HEK293 (cell line): ENCODE measurements at regions not wholly inside any gene's neighbourhood (a gene's known extent, or its start where the extent isn't known, plus 50 kb on each side); places are given as distances from the start of the nearest gene placed in this dataset.

Experiments
- CTCF ChIA-PET: fragments of 350-600 bp; formaldehyde crosslinking; extraction: SDS; loops from one replicate; lab custom pipeline; 2021; ENCODE audit warnings: antibody characterized with exemption; lab: Yijun Ruan, JAX
- POLR2A ChIA-PET: fragments of 300-600 bp; formaldehyde crosslinking; extraction: SDS; loops from one replicate; lab custom pipeline; 2020; ENCODE audit warnings: antibody characterized with exemption, inconsistent platforms; lab: Yijun Ruan, JAX
- H3K27ac ChIP-seq: fragments of 200-500 bp; sonication (Bioruptor generic); 2 replicates; pipeline ENCODE4 v1.5.1; 2014; ENCODE audit warnings: low read depth, low read length, control low read depth, inconsistent platforms; ENCODE audit errors: extremely low read depth
- H3K36me3 ChIP-seq, 2 experiments: fragments of 200-500 bp in 1 of 2; sonication (Bioruptor generic) in 1 of 2; 1 replicate in 1 of 2; 2 replicates in 1 of 2; pipeline ENCODE4 v1.5.1; 2014 to 2017; ENCODE audit warnings: inconsistent platforms in 2 of 2, low read length in 2 of 2; ENCODE audit not compliant: control insufficient read depth in 2 of 2, insufficient read depth in 1 of 2
- H3K4me1 ChIP-seq: fragments of 200-500 bp; sonication (Bioruptor generic); 2 replicates; pipeline ENCODE4 v1.5.1; 2014; ENCODE audit warnings: mild to moderate bottlenecking, low read length, inconsistent platforms; ENCODE audit not compliant: control insufficient read depth, insufficient read depth
- H3K4me3 ChIP-seq: 2 replicates; pipeline ENCODE4 v1.5.1; 2011; ENCODE audit warnings: low read depth, mild to moderate bottlenecking, control low read depth, low read length, moderate library complexity
- H3K9me3 ChIP-seq: fragments of 200-500 bp; sonication (Bioruptor generic); 2 replicates; pipeline ENCODE4 v1.5.1; 2014; ENCODE audit warnings: low read depth, low read length, inconsistent platforms; ENCODE audit not compliant: control insufficient read depth, insufficient read depth
- FEZF1 ChIP-seq: fragments of 450-650 bp; formaldehyde crosslinking; IDR thresholded peaks from 2 replicates; pipeline ENCODE4 v1.5.1; 2016; ENCODE audit warnings: missing biosample characterization, missing genetic modification characterization
- GFI1B ChIP-seq: fragments of 450-650 bp; formaldehyde crosslinking; IDR thresholded peaks from 2 replicates; pipeline ENCODE4 v1.5.1; 2016; ENCODE audit warnings: missing biosample characterization, missing genetic modification characterization
- HOXC10 ChIP-seq: sonication (generic); formaldehyde crosslinking; IDR thresholded peaks from 2 replicates; pipeline ENCODE4 v1.8.1; 2023; ENCODE audit warnings: mild to moderate bottlenecking, missing genetic modification reagents
- HOXD13 ChIP-seq: sonication (generic); formaldehyde crosslinking; IDR thresholded peaks from 2 replicates; pipeline ENCODE4 v1.8.0; 2022; ENCODE audit warnings: missing genetic modification reagents, borderline replicate concordance
- KLF16 ChIP-seq: fragments of 450-650 bp; formaldehyde crosslinking; IDR thresholded peaks from 2 replicates; pipeline ENCODE4 v1.5.1; 2017; ENCODE audit warnings: missing biosample characterization, missing genetic modification characterization
- OSR2 ChIP-seq: fragments of 450-650 bp; formaldehyde crosslinking; IDR thresholded peaks from 2 replicates; pipeline ENCODE4 v1.5.1; 2016; ENCODE audit warnings: missing biosample characterization, missing genetic modification characterization
- SP2 ChIP-seq: fragments of 450-650 bp; formaldehyde crosslinking; IDR thresholded peaks from 2 replicates; pipeline ENCODE4 v1.5.1; 2016; ENCODE audit warnings: missing biosample characterization, missing genetic modification characterization
- ZBTB1 ChIP-seq: fragments of 450-650 bp; formaldehyde crosslinking; IDR thresholded peaks from 2 replicates; pipeline ENCODE4 v1.5.1; 2016; ENCODE audit warnings: missing biosample characterization, missing genetic modification characterization
- ZBTB17 ChIP-seq: fragments of 450-650 bp; formaldehyde crosslinking; IDR thresholded peaks from 2 replicates; pipeline ENCODE4 v1.5.1; 2016; ENCODE audit warnings: missing biosample characterization, missing genetic modification characterization
- ZBTB20 ChIP-seq: fragments of 450-650 bp; formaldehyde crosslinking; IDR thresholded peaks from 2 replicates; pipeline ENCODE4 v1.5.1; 2016; ENCODE audit warnings: missing biosample characterization, missing genetic modification characterization
- ZBTB7A ChIP-seq: fragments of 450-650 bp; formaldehyde crosslinking; IDR thresholded peaks from 2 replicates; pipeline ENCODE4 v1.5.1; 2016; ENCODE audit warnings: low read depth, missing biosample characterization, missing genetic modification characterization
- ZFP3 ChIP-seq: fragments of 450-650 bp; formaldehyde crosslinking; IDR thresholded peaks from 2 replicates; pipeline ENCODE4 v1.5.1; 2016; ENCODE audit warnings: low read depth, missing biosample characterization, missing genetic modification characterization
- ZFP41 ChIP-seq: fragments of 450-650 bp; formaldehyde crosslinking; IDR thresholded peaks from 2 replicates; pipeline ENCODE4 v1.5.1; 2016; ENCODE audit warnings: missing biosample characterization, missing genetic modification characterization, borderline replicate concordance
- ZNF112 ChIP-seq: fragments of 450-650 bp; formaldehyde crosslinking; IDR thresholded peaks from 2 replicates; pipeline ENCODE4 v1.5.0; 2017; ENCODE audit warnings: missing biosample characterization, missing genetic modification characterization
- ZNF175 ChIP-seq: fragments of 450-650 bp; formaldehyde crosslinking; IDR thresholded peaks from 2 replicates; pipeline ENCODE4 v1.5.1; 2016; ENCODE audit warnings: missing biosample characterization, missing genetic modification characterization
- ZNF221 ChIP-seq: fragments of 450-650 bp; formaldehyde crosslinking; IDR thresholded peaks from 2 replicates; pipeline ENCODE4 v1.5.1; 2017; ENCODE audit warnings: missing biosample characterization, missing genetic modification characterization, borderline replicate concordance
- ZNF248 ChIP-seq: fragments of 450-650 bp; formaldehyde crosslinking; IDR thresholded peaks from 2 replicates; pipeline ENCODE4 v1.5.1; 2017; ENCODE audit warnings: missing biosample characterization, missing genetic modification characterization
- ZNF274 ChIP-seq, 2 experiments: fragments of 200-500 bp in 1 of 2; fragments of 450-650 bp in 1 of 2; sonication (Bioruptor generic) in 1 of 2; formaldehyde crosslinking in 1 of 2; IDR thresholded peaks; 2 replicates each; pipeline versions ENCODE4 v1.5.1 to v1.6.1; 2014 to 2016; ENCODE audit warnings: borderline replicate concordance in 1 of 2, inconsistent platforms in 1 of 2, low read length in 1 of 2, missing biosample characterization in 1 of 2, missing genetic modification characterization in 1 of 2
- ZNF366 ChIP-seq: fragments of 450-650 bp; formaldehyde crosslinking; conservative IDR thresholded peaks from 2 replicates; pipeline ENCODE4 v1.5.1; 2016; ENCODE audit warnings: missing biosample characterization, missing genetic modification characterization
- ZNF37A ChIP-seq: fragments of 450-650 bp; IDR thresholded peaks from 2 replicates; pipeline ENCODE4 v1.5.1; 2018; ENCODE audit warnings: missing biosample characterization, missing genetic modification characterization
- ZNF423 ChIP-seq: fragments of 450-650 bp; formaldehyde crosslinking; IDR thresholded peaks from 2 replicates; pipeline ENCODE4 v1.5.1; 2016; ENCODE audit warnings: missing biosample characterization, missing genetic modification characterization
- ZNF544 ChIP-seq: fragments of 450-650 bp; formaldehyde crosslinking; IDR thresholded peaks from 2 replicates; pipeline ENCODE4 v1.5.0; 2017; ENCODE audit warnings: missing biosample characterization, missing genetic modification characterization
- ZNF548 ChIP-seq: fragments of 450-650 bp; formaldehyde crosslinking; IDR thresholded peaks from 2 replicates; pipeline ENCODE4 v1.5.1; 2016; ENCODE audit warnings: missing biosample characterization, missing genetic modification characterization
- ZNF560 ChIP-seq: fragments of 450-650 bp; formaldehyde crosslinking; IDR thresholded peaks from 2 replicates; pipeline ENCODE4 v1.5.1; 2017; ENCODE audit warnings: missing biosample characterization, missing genetic modification characterization, borderline replicate concordance
- ZNF571 ChIP-seq: fragments of 450-650 bp; formaldehyde crosslinking; IDR thresholded peaks from 2 replicates; pipeline ENCODE4 v1.5.0; 2017; ENCODE audit warnings: missing biosample characterization, missing genetic modification characterization
- ZNF600 ChIP-seq: fragments of 450-650 bp; formaldehyde crosslinking; IDR thresholded peaks from 2 replicates; pipeline ENCODE4 v1.5.1; 2016; ENCODE audit warnings: missing biosample characterization, missing genetic modification characterization
- ZNF610 ChIP-seq: fragments of 450-650 bp; formaldehyde crosslinking; IDR thresholded peaks from 2 replicates; pipeline ENCODE4 v1.5.1; 2016; ENCODE audit warnings: missing biosample characterization, missing genetic modification characterization, borderline replicate concordance
- ZNF626 ChIP-seq: fragments of 450-650 bp; sonication (Bioruptor Pico); formaldehyde crosslinking; IDR thresholded peaks from 2 replicates; pipeline ENCODE4 v1.5.1; 2018; ENCODE audit warnings: missing biosample characterization, missing genetic modification characterization, inconsistent platforms
- TF ChIP-seq, protein P1 (sequence below): fragments of 450-650 bp; formaldehyde crosslinking; IDR thresholded peaks from 2 replicates; pipeline ENCODE4 v1.5.1; 2016; ENCODE audit warnings: missing biosample characterization, missing genetic modification characterization, low read depth
- TF ChIP-seq, protein P2 (sequence below): fragments of 450-650 bp; IDR thresholded peaks from 2 replicates; pipeline ENCODE4 v1.5.1; 2018; ENCODE audit warnings: missing biosample characterization, mild to moderate bottlenecking, missing genetic modification characterization
- TF ChIP-seq, protein P3 (sequence below): fragments of 450-650 bp; formaldehyde crosslinking; IDR thresholded peaks from 2 replicates; pipeline ENCODE4 v1.5.1; 2017; ENCODE audit warnings: missing biosample characterization, missing genetic modification characterization

DNA sequence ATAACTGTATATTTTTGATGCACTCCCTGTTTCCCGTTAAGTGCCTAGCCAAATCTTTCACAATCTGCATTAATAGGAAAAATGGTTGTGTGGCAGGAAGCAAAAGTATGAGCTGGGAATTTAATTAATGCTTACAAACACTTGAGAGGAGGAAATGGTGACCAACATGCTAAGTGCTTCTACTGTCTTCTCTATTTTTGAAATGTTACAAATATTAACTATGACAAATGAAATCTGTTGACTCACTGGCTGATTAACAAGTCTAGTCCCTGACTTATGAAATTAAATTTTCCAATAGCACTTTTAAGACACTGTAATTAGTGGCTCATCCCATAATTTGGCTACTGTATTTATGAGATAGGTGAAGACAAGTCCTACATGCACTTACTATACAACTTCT, 446.9 kb upstream of the DPPA4 start (continued):
- TF ChIP-seq, protein P1, sequence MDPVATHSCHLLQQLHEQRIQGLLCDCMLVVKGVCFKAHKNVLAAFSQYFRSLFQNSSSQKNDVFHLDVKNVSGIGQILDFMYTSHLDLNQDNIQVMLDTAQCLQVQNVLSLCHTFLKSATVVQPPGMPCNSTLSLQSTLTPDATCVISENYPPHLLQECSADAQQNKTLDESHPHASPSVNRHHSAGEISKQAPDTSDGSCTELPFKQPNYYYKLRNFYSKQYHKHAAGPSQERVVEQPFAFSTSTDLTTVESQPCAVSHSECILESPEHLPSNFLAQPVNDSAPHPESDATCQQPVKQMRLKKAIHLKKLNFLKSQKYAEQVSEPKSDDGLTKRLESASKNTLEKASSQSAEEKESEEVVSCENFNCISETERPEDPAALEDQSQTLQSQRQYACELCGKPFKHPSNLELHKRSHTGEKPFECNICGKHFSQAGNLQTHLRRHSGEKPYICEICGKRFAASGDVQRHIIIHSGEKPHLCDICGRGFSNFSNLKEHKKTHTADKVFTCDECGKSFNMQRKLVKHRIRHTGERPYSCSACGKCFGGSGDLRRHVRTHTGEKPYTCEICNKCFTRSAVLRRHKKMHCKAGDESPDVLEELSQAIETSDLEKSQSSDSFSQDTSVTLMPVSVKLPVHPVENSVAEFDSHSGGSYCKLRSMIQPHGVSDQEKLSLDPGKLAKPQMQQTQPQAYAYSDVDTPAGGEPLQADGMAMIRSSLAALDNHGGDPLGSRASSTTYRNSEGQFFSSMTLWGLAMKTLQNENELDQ (tag by site-specific recombination), result no peak
- TF ChIP-seq HOXC10 (CRISPR knock-in tag) (no peak), ZNF560 (tag by site-specific recombination) (no peak), ZNF274 (IDR thresholded peaks at IDR 0.05; ENCODE audit: low read length) (no peak), ZNF274 (tag by site-specific recombination; IDR thresholded peaks at IDR 0.05; ENCODE audit: borderline replicate concordance) (no peak), SP2 (tag by site-specific recombination) (no peak), ZFP41 (tag by site-specific recombination) (no peak), FEZF1 (tag by site-specific recombination) (no peak), KLF16 (tag by site-specific recombination) (no peak), ZNF610 (tag by site-specific recombination) (no peak), ZBTB7A (tag by site-specific recombination) (no peak)

DNA sequence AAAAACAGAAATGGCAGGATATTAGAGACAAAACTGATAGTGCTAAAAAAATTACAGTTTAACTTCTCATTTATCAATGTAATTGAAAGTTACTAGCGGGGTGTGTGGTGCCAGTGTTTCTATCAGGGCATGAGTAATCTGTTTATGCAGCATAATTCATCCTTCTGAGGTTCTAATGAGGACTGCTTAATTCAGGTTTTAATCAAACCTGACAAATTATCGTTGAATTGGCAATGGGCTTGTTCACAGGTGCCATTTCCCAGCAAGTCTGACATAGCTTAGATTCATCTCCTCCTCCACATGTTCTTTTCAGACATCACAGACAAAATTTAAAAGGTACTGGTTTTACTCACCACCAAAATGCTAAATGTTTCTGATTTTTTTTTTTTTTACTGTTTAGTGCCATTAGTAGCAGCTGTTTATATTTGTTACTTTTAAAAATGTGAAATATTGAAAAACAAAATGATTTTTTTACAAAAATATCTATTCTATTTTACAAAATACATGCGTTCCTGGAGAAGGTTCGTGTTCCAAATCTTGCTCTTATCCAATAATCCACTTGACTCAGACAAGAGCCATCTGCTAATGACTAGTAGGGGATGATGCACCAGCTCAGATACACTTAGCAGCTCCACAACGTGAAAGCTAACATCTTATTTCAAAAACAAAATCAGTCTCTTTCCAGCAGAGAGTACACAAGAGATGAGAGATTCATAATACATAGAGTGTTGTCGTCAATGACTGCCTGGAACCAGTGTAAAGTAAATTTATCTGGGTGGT, 447.7 kb upstream of the DPPA4 start:
- TF ChIP-seq ZNF548 (no peak), HOXD13 (CRISPR knock-in tag) (no peak), ZNF600 (tag by site-specific recombination) (no peak), ZNF626 (tag by site-specific recombination) (no peak), ZNF544 (no peak), ZNF571 (tag by site-specific recombination) (no peak), OSR2 (no peak), GFI1B (tag by site-specific recombination) (no peak), ZNF175 (tag by site-specific recombination) (no peak), ZNF248 (tag by site-specific recombination) (no peak), ZBTB7A (tag by site-specific recombination) (no peak), ZNF112 (tag by site-specific recombination) (no peak), ZBTB17 (tag by site-specific recombination) (no peak)
- CTCF ChIA-PET, result interaction anchor here (0.6 kb wide), 2 partner anchors 32 to 1670 kb away, joined by 3 to 5 read pairs; no protein-coding TSS in a partner anchor
- Histone ChIP-seq H3K9me3 (no peaks in the 10 kb centered on the region), H3K4me1 (no peaks in the 10 kb centered on the region), H3K4me3 (no peak overlapping the region), H3K36me3 (no peaks in the 10 kb centered on the region), H3K27ac (no peak overlapping the region)
- POLR2A ChIA-PET, result no interaction called here

DNA sequence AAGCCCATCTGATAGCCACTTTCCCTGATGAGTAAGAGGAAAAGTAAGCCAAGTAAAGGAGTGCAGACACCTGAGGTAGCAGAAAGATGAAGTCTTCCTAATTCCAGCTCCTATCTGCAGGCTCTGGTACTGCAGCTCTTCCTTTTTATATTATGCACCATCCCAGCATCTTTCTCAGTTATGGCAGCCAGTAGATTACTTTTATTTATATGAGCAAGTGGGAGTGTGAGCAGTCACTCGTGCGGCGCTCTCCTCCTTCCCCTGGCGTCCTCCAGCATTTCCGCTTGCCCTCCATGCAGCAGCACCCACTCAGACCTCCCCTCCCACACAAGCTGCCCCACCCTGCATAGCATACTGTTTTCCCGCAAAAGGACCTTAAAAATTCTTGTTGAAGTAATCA, 465.9 kb upstream of the DPPA4 start:
- Histone ChIP-seq H3K4me1 (no peaks in the 10 kb centered on the region), H3K9me3 (no peaks in the 10 kb centered on the region), H3K27ac (no peak overlapping the region), H3K4me3 (no peak overlapping the region), H3K36me3 (no peaks in the 10 kb centered on the region)
- CTCF ChIA-PET, result no interaction called here
- POLR2A ChIA-PET, result no interaction called here
- TF ChIP-seq ZBTB1 (tag by site-specific recombination) (no peak), ZNF221 (no peak), ZNF37A (no peak), ZNF423 (no peak), ZNF366 (tag by site-specific recombination) (no peak), ZFP3 (tag by site-specific recombination) (no peak), ZBTB20 (no peak)
- TF ChIP-seq, protein P2, sequence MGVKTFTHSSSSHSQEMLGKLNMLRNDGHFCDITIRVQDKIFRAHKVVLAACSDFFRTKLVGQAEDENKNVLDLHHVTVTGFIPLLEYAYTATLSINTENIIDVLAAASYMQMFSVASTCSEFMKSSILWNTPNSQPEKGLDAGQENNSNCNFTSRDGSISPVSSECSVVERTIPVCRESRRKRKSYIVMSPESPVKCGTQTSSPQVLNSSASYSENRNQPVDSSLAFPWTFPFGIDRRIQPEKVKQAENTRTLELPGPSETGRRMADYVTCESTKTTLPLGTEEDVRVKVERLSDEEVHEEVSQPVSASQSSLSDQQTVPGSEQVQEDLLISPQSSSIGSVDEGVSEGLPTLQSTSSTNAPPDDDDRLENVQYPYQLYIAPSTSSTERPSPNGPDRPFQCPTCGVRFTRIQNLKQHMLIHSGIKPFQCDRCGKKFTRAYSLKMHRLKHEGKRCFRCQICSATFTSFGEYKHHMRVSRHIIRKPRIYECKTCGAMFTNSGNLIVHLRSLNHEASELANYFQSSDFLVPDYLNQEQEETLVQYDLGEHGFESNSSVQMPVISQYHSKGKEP (tag by site-specific recombination), result no peak
- TF ChIP-seq, protein P3, sequence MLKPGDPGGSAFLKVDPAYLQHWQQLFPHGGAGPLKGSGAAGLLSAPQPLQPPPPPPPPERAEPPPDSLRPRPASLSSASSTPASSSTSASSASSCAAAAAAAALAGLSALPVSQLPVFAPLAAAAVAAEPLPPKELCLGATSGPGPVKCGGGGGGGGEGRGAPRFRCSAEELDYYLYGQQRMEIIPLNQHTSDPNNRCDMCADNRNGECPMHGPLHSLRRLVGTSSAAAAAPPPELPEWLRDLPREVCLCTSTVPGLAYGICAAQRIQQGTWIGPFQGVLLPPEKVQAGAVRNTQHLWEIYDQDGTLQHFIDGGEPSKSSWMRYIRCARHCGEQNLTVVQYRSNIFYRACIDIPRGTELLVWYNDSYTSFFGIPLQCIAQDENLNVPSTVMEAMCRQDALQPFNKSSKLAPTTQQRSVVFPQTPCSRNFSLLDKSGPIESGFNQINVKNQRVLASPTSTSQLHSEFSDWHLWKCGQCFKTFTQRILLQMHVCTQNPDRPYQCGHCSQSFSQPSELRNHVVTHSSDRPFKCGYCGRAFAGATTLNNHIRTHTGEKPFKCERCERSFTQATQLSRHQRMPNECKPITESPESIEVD (tag by site-specific recombination), result no peak
